CD14-positive monocyte (primary cell): ENCODE measurements at regions not wholly inside any gene's neighbourhood (a gene's known extent, or its start where the extent isn't known, plus 50 kb on each side); places are given as distances from the start of the nearest gene placed in this dataset.

Experiments used
- DNase-seq, 3 donors: peaks; one replicate each; pipeline ENCODE4 v3.0.0-alpha.2; 2011 to 2022
- H2AFZ ChIP-seq: 2 replicates; pipeline ENCODE4 v1.6.0; 2012; ENCODE audit warnings: mild to moderate bottlenecking, low read depth, low read length, inconsistent platforms; ENCODE audit not compliant: insufficient read depth, poor library complexity, severe bottlenecking
- H3K27ac ChIP-seq, 2 donors: 1 replicate in 1 of 2; 2 replicates in 1 of 2; pipeline ENCODE4 v1.5.1; 2012 to 2013; ENCODE audit warnings: low read length in 2 of 2, control low read depth in 1 of 2, inconsistent platforms in 1 of 2, low read depth in 1 of 2, mild to moderate bottlenecking in 1 of 2
- H3K27me3 ChIP-seq, 2 donors: one replicate each; pipeline versions ENCODE4 v1.6.0 to v1.6.1; 2011 to 2013; ENCODE audit warnings: low read length in 2 of 2; ENCODE audit not compliant: control insufficient read depth in 2 of 2, insufficient read depth in 2 of 2
- H3K36me3 ChIP-seq, 2 donors: replicated peaks in 1 of 2; 1 replicate in 1 of 2; 2 replicates in 1 of 2; pipeline versions ENCODE4 v1.5.1 to v1.6.1; 2012 to 2013; ENCODE audit warnings: low read length in 2 of 2, control low read depth in 1 of 2, inconsistent platforms in 1 of 2, mild to moderate bottlenecking in 1 of 2; ENCODE audit not compliant: insufficient read depth in 2 of 2, control insufficient read depth in 1 of 2
- H3K4me1 ChIP-seq, 2 donors: 1 replicate in 1 of 2; 2 replicates in 1 of 2; pipeline versions ENCODE4 v1.5.1 to v1.6.1; 2012 to 2013; ENCODE audit warnings: low read length in 2 of 2, control low read depth in 1 of 2, inconsistent platforms in 1 of 2, mild to moderate bottlenecking in 1 of 2, moderate library complexity in 1 of 2; ENCODE audit not compliant: insufficient read depth in 2 of 2, control insufficient read depth in 1 of 2
- H3K4me2 ChIP-seq: replicated peaks from 2 replicates; pipeline ENCODE3; 2012; ENCODE audit warnings: low read length, moderate library complexity, mild to moderate bottlenecking; ENCODE audit not compliant: poor library complexity, severe bottlenecking; ENCODE audit errors: extremely low read depth
- H3K4me3 ChIP-seq, 3 experiments: fragments of 200-600 bp in 1 of 3; sonication (generic) in 1 of 3; replicated peaks in 1 of 3; 1 replicate in 2 of 3; 2 replicates in 1 of 3; pipeline ENCODE4 v1.5.1; 2011 to 2013; ENCODE audit warnings: low read length in 3 of 3, mild to moderate bottlenecking in 3 of 3, control low read depth in 2 of 3, low read depth in 2 of 3, inconsistent platforms in 1 of 3, moderate library complexity in 1 of 3
- H3K79me2 ChIP-seq: 2 replicates; pipeline ENCODE4 v1.6.0; 2012; ENCODE audit warnings: mild to moderate bottlenecking, control low read depth, inconsistent platforms, low read length, moderate library complexity; ENCODE audit not compliant: insufficient read depth
- H3K9ac ChIP-seq: 2 replicates; pipeline ENCODE4 v1.6.0; 2017; ENCODE audit warnings: low read length, mild to moderate bottlenecking; ENCODE audit not compliant: insufficient read depth, poor library complexity, severe bottlenecking
- H3K9me3 ChIP-seq, 2 donors: replicated peaks in 1 of 2; 1 replicate in 1 of 2; 2 replicates in 1 of 2; pipeline versions ENCODE4 v1.5.1 to v1.6.1; 2012 to 2013; ENCODE audit warnings: low read length in 2 of 2, control low read depth in 1 of 2; ENCODE audit not compliant: control insufficient read depth in 1 of 2, insufficient read depth in 1 of 2
- H4K20me1 ChIP-seq: 2 replicates; pipeline ENCODE4 v1.6.0; 2012; ENCODE audit warnings: mild to moderate bottlenecking, low read length, control low read depth, moderate library complexity; ENCODE audit not compliant: insufficient read depth
- H3K27ac Mint-ChIP-seq, 7 donors: one replicate each; pipeline ENCODE4 v1.8.0; 2020; ENCODE audit warnings: mild to moderate bottlenecking in 7 of 7, mixed read lengths in 7 of 7, moderate library complexity in 6 of 7, inconsistent platforms in 2 of 7
- H3K27me3 Mint-ChIP-seq, 3 donors: one replicate each; pipeline ENCODE4 v1.8.0; 2021 to 2022; ENCODE audit warnings: low read depth in 3 of 3, mild to moderate bottlenecking in 3 of 3, mixed read lengths in 3 of 3, moderate library complexity in 3 of 3, inconsistent platforms in 1 of 3
- H3K36me3 Mint-ChIP-seq, 2 donors: one replicate each; pipeline ENCODE4 v1.8.0; 2020; ENCODE audit warnings: mixed read lengths in 2 of 2, inconsistent platforms in 1 of 2, mild to moderate bottlenecking in 1 of 2
- H3K4me1 Mint-ChIP-seq: one replicate; pipeline ENCODE4 v1.8.0; 2020; ENCODE audit warnings: mild to moderate bottlenecking, mixed read lengths
- H3K4me3 Mint-ChIP-seq, 2 donors: one replicate each; pipeline ENCODE4 v1.8.0; 2020; ENCODE audit warnings: mild to moderate bottlenecking in 2 of 2, mixed read lengths in 2 of 2, moderate library complexity in 1 of 2
- H3K9me3 Mint-ChIP-seq, 7 donors: one replicate each; pipeline ENCODE4 v1.8.0; 2020 to 2022; ENCODE audit warnings: mixed read lengths in 7 of 7, mild to moderate bottlenecking in 6 of 7, moderate library complexity in 6 of 7, inconsistent platforms in 2 of 7
- CTCF ChIP-seq: fragments of 200-600 bp; IDR thresholded peaks from one replicate; pipeline ENCODE4 v1.8.0; 2022; ENCODE audit warnings: antibody characterized with exemption, mild to moderate bottlenecking
- WGBS: methylation state at CpG from one replicate; pipeline ENCODE4 v1.1.5; 2013; ENCODE audit warnings: missing lambda C conversion rate; ENCODE audit not compliant: insufficient coverage; 5-methylcytosine and 5-hydroxymethylcytosine counted together
- intact Hi-C, 2 donors: fragments of 100-400 bp; cut with micrococcal nuclease; formaldehyde crosslinking; loops; one replicate each; pipeline versions ENCODE4 v1.15.0 to v1.15.1; 2023

GRCh38 chr2:2464643-2465042, 133.6 kb upstream of the MYT1L start:
- Histone ChIP-seq H3K27me3 (no peaks in the 10 kb centered on the region), H3K79me2 (no peaks in the 10 kb centered on the region), H2AFZ (no peak overlapping the region), H3K4me2 (no peak overlapping the region), H4K20me1 (no peaks in the 10 kb centered on the region), H3K27ac (no peak overlapping the region), H3K4me3 (no peak overlapping the region), H3K4me1 (peaks cover 3 to 7% of the 10 kb centered on the region in 2 donors), H3K9me3 (no peaks in the 10 kb centered on the region), H3K9ac (no peak overlapping the region), H3K36me3 (no peaks in the 10 kb centered on the region)
- peak overlapping the region in 2 of 7 donors; percentile 13 to 35 for H3K27ac Mint-ChIP-seq
- H3K27me3 Mint-ChIP-seq = peaks cover 0 to 4% (median 4%) of the 10 kb centered on the region in 3 donors
- no peak overlapping the region for H3K4me3 Mint-ChIP-seq
- no peak for DNase-seq
- peaks cover 16% of the 10 kb centered on the region for H3K4me1 Mint-ChIP-seq
- intact Hi-C loops = no loop called here
- H3K9me3 Mint-ChIP-seq = peaks cover 0 to 2% (median 0%) of the 10 kb centered on the region in 7 donors
- TF ChIP-seq CTCF = no peak
- H3K36me3 Mint-ChIP-seq = no peaks in the 10 kb centered on the region
- WGBS = 72% methylated on average over 6 of the region's 6 CpGs

DNA sequence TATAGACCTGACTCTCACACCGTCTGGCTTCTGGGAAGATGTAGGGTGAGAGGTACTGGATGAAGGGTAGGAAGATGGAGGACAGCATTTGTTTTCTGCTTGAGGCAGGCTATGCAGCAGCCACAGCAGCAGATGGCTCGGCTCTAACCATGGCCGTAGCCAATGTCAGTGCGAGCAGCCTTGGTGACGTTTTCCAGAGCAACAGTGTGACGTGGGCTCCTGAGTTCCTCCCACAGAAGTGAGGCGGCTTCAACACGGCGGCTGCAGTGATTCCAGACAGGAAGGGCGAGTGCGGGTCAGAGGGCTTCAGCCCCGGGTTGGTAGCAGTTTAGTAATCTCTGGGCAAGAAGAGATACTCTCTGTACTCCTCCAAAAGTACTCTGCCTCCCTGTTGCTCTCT, 133.0 kb upstream of the MYT1L start:
- H3K79me2 ChIP-seq = no peaks in the 10 kb centered on the region
- WGBS = 58% methylated on average over 7 of the region's 12 CpGs
- peaks cover 3 to 7% of the 10 kb centered on the region in 2 donors for H3K4me1 ChIP-seq
- no peak overlapping the region for H3K27ac ChIP-seq
- intact Hi-C loops = no loop called here
- H3K36me3 Mint-ChIP-seq = no peaks in the 10 kb centered on the region
- no peak overlapping the region for H3K9ac ChIP-seq
- TF ChIP-seq CTCF = no peak
- no peaks in the 10 kb centered on the region for H3K36me3 ChIP-seq
- peak; percentile 6 to 24 (median 10) for DNase-seq
- H3K4me3 Mint-ChIP-seq = no peak overlapping the region
- H3K9me3 ChIP-seq = no peaks in the 10 kb centered on the region
- H3K27me3 ChIP-seq = no peaks in the 10 kb centered on the region
- H3K27ac Mint-ChIP-seq = peak overlapping the region in 3 of 7 donors; percentile 11 to 35 (median 33)
- H3K4me1 Mint-ChIP-seq = peaks cover 16% of the 10 kb centered on the region
- no peak overlapping the region for H3K4me3 ChIP-seq
- H3K27me3 Mint-ChIP-seq = peaks cover 0 to 4% (median 4%) of the 10 kb centered on the region in 3 donors
- H4K20me1 ChIP-seq = no peaks in the 10 kb centered on the region
- no peak overlapping the region for H3K4me2 ChIP-seq
- H3K9me3 Mint-ChIP-seq = peaks cover 0 to 2% (median 0%) of the 10 kb centered on the region in 7 donors
- H2AFZ ChIP-seq = no peak overlapping the region
